BLaER1 treated with 17β-estradiol and CSF1 and Interleukin-3, amounts not matched to agents 10 nM and 100 nM (cell line): ENCODE measurements at regions not wholly inside any gene's neighbourhood (a gene's known extent, or its start where the extent isn't known, plus 50 kb on each side); places are given as distances from the start of the nearest gene placed in this dataset.

Source experiments
- H3K27ac ChIP-seq, 11 experiments: shearing (Covaris generic); formaldehyde crosslinking; 2 replicates each; pipeline ENCODE4 v1.8.1; 2022
- H3K27me3 ChIP-seq, 11 experiments: shearing (Covaris generic); formaldehyde crosslinking; 2 replicates each; pipeline ENCODE4 v1.8.1; 2022
- H3K36me3 ChIP-seq, 11 experiments: shearing (Covaris generic); formaldehyde crosslinking; 2 replicates each; pipeline ENCODE4 v1.8.1; 2022
- H3K4me1 ChIP-seq, 10 experiments: shearing (Covaris generic); formaldehyde crosslinking; 2 replicates each; pipeline ENCODE4 v1.8.1; 2022
- H3K4me2 ChIP-seq, 11 experiments: shearing (Covaris generic); formaldehyde crosslinking; 2 replicates each; pipeline ENCODE4 v1.8.1; 2022
- H3K4me3 ChIP-seq, 10 experiments: shearing (Covaris generic); formaldehyde crosslinking; 2 replicates each; pipeline ENCODE4 v1.8.1; 2022
- H3K9ac ChIP-seq, 11 experiments: shearing (Covaris generic); formaldehyde crosslinking; 2 replicates each; pipeline ENCODE4 v1.8.1; 2022
- H3K9me3 ChIP-seq, 11 experiments: shearing (Covaris generic); formaldehyde crosslinking; replicated peaks in 1 of 11; 2 replicates each; pipeline ENCODE4 v1.8.1; 2022
- H4K20me1 ChIP-seq, 11 experiments: shearing (Covaris generic); formaldehyde crosslinking; 2 replicates each; pipeline ENCODE4 v1.8.1; 2022
- Cebpa-rat ChIP-seq, 11 experiments: shearing (Covaris generic); IDR thresholded peaks; 2 replicates each; pipeline ENCODE4 v1.8.1; 2022

DNA sequence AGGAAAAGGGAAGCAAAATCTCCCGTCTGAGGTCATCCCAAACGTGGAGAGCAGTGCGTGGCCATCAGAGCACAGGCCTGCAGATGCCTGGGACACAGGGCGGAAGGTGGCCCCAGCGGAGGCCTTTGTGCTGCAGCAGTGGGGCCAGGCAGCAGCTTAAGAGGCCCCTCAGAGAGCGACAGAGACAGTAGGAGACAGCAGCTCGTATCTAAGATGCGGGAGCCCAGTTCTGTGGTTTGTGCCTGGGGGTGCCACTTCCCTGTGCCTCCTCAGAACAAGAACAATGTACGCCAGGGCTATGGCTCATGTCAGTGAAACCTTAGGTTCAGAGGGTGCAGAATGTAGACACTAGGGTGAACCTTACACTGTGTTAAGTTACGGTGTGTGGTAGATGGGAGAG is 316.6 kb upstream of the AKR1E2 start:
- H3K9me3 ChIP-seq, result no peaks in the 10 kb centered on the region
- peak overlapping the region in 10 of 11 experiments; percentile 6 to 53 (median 24); a peak in 12 of 22 replicates for H3K4me2 ChIP-seq
- no peaks in the 10 kb centered on the region for H3K27me3 ChIP-seq
- no peaks in the 10 kb centered on the region for H4K20me1 ChIP-seq
- no peak for TF ChIP-seq Cebpa-rat (IDR thresholded peaks at IDR 0.05)
- H3K4me1 ChIP-seq, result peaks cover 15 to 45% (median 24%) of the 10 kb centered on the region in 10 experiments
- peak overlapping the region in 2 of 11 experiments; percentile 26 to 33; a peak in 3 of 22 replicates for H3K27ac ChIP-seq
- no peak overlapping the region for H3K4me3 ChIP-seq
- no peaks in the 10 kb centered on the region for H3K36me3 ChIP-seq
- no peak overlapping the region for H3K9ac ChIP-seq

DNA sequence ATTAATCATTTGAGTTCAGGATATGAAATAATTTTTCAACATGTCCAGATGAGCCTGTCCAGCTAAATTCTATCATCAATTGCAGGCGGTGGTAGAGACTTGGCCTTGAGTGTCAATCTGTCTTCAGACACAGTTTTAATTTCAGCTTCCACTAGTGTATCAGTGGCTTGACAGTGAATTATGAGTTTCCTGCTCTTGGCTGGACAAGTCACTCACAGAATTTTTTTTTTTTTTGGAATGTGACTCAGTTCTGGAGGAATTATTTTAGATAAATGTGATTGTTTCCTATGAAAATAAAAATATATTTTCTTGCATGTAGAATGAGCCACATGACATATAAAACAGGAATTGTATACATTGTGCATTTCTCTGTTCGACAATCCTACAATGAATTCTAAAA is 319.9 kb upstream of the AKR1E2 start:
- Histone ChIP-seq H3K4me1 (peaks cover 0 to 12% (median 8%) of the 10 kb centered on the region in 10 experiments; a peak in 13 of 20 replicates), H3K27ac (no peak overlapping the region), H3K36me3 (no peaks in the 10 kb centered on the region), H4K20me1 (no peaks in the 10 kb centered on the region), H3K4me3 (no peak overlapping the region), H3K27me3 (no peaks in the 10 kb centered on the region), H3K9ac (no peak overlapping the region), H3K4me2 (no peak overlapping the region), H3K9me3 (no peaks in the 10 kb centered on the region)
- no peak for TF ChIP-seq Cebpa-rat (IDR thresholded peaks at IDR 0.05)

DNA sequence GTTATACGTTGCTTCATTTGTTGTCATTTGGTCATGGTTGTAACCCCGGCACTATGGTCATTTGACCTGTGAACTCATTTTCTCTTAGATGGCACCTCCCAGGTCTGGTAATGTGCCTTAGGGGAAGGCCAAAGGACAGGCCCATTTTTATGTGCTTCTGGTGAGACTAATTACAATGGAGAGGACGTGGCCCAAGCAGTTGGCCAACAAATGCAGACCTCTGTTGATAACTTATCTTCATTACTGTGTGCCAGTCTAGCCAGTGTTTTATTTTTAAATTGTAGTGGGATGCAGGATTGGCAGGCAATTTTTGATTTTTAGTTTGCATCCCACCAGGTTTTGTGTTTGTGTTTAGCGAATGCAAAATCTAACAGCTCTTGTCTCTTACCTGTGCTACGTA is 321.5 kb upstream of the AKR1E2 start:
- Histone ChIP-seq H4K20me1 (no peaks in the 10 kb centered on the region), H3K36me3 (no peaks in the 10 kb centered on the region), H3K4me3 (no peak overlapping the region)

DNA sequence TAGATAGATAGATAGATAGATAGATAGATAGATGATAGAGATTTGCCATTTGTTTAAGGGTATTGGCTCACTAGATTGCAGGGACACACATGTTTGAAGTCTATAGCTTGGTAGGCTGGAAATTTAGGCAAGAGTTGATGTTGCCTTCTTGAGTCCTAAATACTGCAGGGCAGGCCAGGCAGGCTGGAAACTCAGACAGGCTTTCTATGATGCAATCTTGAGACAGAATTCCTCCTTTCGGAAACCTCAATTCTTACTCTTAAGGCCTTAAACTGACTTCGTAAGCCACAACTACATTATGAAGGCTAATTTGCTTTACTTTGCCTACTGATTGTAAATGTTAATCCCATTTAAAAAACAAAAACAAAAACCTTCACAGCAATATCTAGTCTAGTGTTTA is 322.9 kb upstream of the AKR1E2 start:
- Histone ChIP-seq H3K9me3 (no peaks in the 10 kb centered on the region), H3K4me1 (no peaks in the 10 kb centered on the region), H3K4me2 (no peak overlapping the region), H3K27me3 (no peaks in the 10 kb centered on the region), H4K20me1 (no peaks in the 10 kb centered on the region), H3K27ac (no peak overlapping the region), H3K9ac (no peak overlapping the region), H3K36me3 (no peaks in the 10 kb centered on the region), H3K4me3 (no peak overlapping the region)
- no peak for TF ChIP-seq Cebpa-rat (IDR thresholded peaks at IDR 0.05)

More for the DNA sequence above, 321.5 kb upstream of the AKR1E2 start:
- Histone ChIP-seq H3K9ac (no peak overlapping the region), H3K27ac (no peak overlapping the region), H3K27me3 (no peaks in the 10 kb centered on the region), H3K4me2 (no peak overlapping the region), H3K4me1 (peaks cover 0 to 7% (median 6%) of the 10 kb centered on the region in 10 experiments; a peak in 10 of 20 replicates), H3K9me3 (no peaks in the 10 kb centered on the region)
- TF ChIP-seq Cebpa-rat (IDR thresholded peaks at IDR 0.05), result no peak

- Histone ChIP-seq H3K9ac (no peak overlapping the region), H4K20me1 (no peaks in the 10 kb centered on the region), H3K36me3 (no peaks in the 10 kb centered on the region), H3K27me3 (no peaks in the 10 kb centered on the region), H3K9me3 (no peaks in the 10 kb centered on the region), H3K4me3 (no peak overlapping the region), H3K27ac (no peak overlapping the region), H3K4me1 (no peaks in the 10 kb centered on the region), H3K4me2 (no peak overlapping the region)
- TF ChIP-seq Cebpa-rat (IDR thresholded peaks at IDR 0.05), result no peak
Observed at GRCh38 chr10:4501306-4501705, 324.7 kb upstream of the AKR1E2 start.

- no peak overlapping the region for H3K9ac ChIP-seq
- H3K27ac ChIP-seq, result no peak overlapping the region
- no peak for TF ChIP-seq Cebpa-rat (IDR thresholded peaks at IDR 0.05)
- no peak overlapping the region for H3K4me2 ChIP-seq
- no peaks in the 10 kb centered on the region for H4K20me1 ChIP-seq
- H3K27me3 ChIP-seq, result no peaks in the 10 kb centered on the region
- H3K4me3 ChIP-seq, result no peak overlapping the region
- no peaks in the 10 kb centered on the region for H3K4me1 ChIP-seq
- no peaks in the 10 kb centered on the region for H3K9me3 ChIP-seq
- no peaks in the 10 kb centered on the region for H3K36me3 ChIP-seq
Observed at GRCh38 chr10:4498711-4499251, 327.2 kb upstream of the AKR1E2 start.

- H3K4me1 ChIP-seq, result no peaks in the 10 kb centered on the region
- H3K36me3 ChIP-seq, result no peaks in the 10 kb centered on the region
- H3K4me3 ChIP-seq, result no peak overlapping the region
- H3K4me2 ChIP-seq, result no peak overlapping the region
- TF ChIP-seq Cebpa-rat (IDR thresholded peaks at IDR 0.05), result no peak
- H3K27ac ChIP-seq, result no peak overlapping the region
- H3K9ac ChIP-seq, result no peak overlapping the region
- H3K9me3 ChIP-seq, result peaks cover 0 to 11% (median 0%) of the 10 kb centered on the region in 11 experiments; a peak in 7 of 22 replicates
- H3K27me3 ChIP-seq, result no peaks in the 10 kb centered on the region
- H4K20me1 ChIP-seq, result no peaks in the 10 kb centered on the region
Observed at GRCh38 chr10:4494551-4494950, 331.5 kb upstream of the AKR1E2 start.

DNA sequence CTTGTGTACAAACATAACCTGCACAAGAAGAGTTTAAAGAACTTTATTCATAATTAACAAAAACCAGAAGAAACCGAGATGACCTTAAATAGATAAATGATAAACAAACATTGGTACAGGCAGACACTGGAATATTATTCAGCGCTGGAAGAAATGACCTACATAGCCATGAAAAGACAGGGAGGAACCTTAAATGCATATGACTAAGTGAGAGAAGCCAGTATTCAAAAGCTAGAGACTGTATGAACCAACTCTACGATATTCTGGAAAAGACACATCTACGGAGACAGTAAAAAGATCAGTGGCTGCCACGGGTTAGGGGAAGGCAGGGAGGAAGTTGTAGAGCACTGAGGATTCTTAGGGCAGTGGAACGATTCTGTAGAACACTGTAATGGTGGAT is 333.8 kb upstream of the AKR1E2 start:
- TF ChIP-seq Cebpa-rat (IDR thresholded peaks at IDR 0.05), result no peak

GRCh38 chr10:4488904-4489303 is 337.1 kb upstream of the AKR1E2 start:
- Histone ChIP-seq H3K4me2 (no peak overlapping the region), H4K20me1 (no peaks in the 10 kb centered on the region), H3K27me3 (no peaks in the 10 kb centered on the region), H3K27ac (no peak overlapping the region), H3K9ac (no peak overlapping the region), H3K4me1 (no peaks in the 10 kb centered on the region), H3K4me3 (no peak overlapping the region), H3K9me3 (peaks cover 0 to 17% (median 0%) of the 10 kb centered on the region in 11 experiments; a peak in 8 of 22 replicates), H3K36me3 (no peaks in the 10 kb centered on the region)
- TF ChIP-seq Cebpa-rat (IDR thresholded peaks at IDR 0.05), result no peak

More for the DNA sequence above, 333.8 kb upstream of the AKR1E2 start:
- Histone ChIP-seq H3K27ac (no peak overlapping the region), H3K9me3 (peaks cover 0 to 15% (median 0%) of the 10 kb centered on the region in 11 experiments; a peak in 8 of 22 replicates), H4K20me1 (no peaks in the 10 kb centered on the region), H3K4me2 (no peak overlapping the region), H3K4me1 (no peaks in the 10 kb centered on the region), H3K4me3 (no peak overlapping the region), H3K27me3 (no peaks in the 10 kb centered on the region), H3K36me3 (no peaks in the 10 kb centered on the region), H3K9ac (no peak overlapping the region)

DNA sequence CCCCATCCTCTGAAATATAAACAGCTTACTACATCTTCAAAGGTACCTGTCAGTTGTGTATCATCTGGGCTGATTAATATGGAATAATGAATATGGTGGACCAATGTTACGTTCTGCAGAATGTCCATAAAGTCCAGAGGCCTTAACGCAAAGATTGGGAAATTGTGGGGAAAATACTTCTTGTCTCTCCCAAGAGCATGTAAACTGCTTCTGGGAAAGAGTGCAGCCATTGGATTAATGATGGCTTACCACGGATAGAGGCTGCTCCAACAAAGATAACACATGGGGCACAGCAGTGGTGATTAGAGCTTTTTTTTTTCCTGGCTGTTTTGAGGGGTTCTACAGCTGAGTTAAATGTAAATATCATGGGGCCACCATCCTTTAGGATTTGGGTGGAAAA is 340.4 kb upstream of the AKR1E2 start:
- no peak overlapping the region for H3K4me3 ChIP-seq
- no peak for TF ChIP-seq Cebpa-rat (IDR thresholded peaks at IDR 0.05)
- no peak overlapping the region for H3K27ac ChIP-seq
- no peak overlapping the region for H3K4me2 ChIP-seq
- no peaks in the 10 kb centered on the region for H3K36me3 ChIP-seq
- H3K27me3 ChIP-seq, result no peaks in the 10 kb centered on the region
- no peak overlapping the region for H3K9ac ChIP-seq
- H4K20me1 ChIP-seq, result no peaks in the 10 kb centered on the region
- H3K4me1 ChIP-seq, result no peaks in the 10 kb centered on the region
- peaks cover 0 to 6% (median 0%) of the 10 kb centered on the region in 11 experiments; a peak in 2 of 22 replicates for H3K9me3 ChIP-seq
